ENCODE measurements at regions not wholly inside any gene's neighbourhood (a gene's known extent, or its start where the extent isn't known, plus 50 kb on each side); places are given as distances from the start of the nearest gene placed in this dataset.

DNA sequence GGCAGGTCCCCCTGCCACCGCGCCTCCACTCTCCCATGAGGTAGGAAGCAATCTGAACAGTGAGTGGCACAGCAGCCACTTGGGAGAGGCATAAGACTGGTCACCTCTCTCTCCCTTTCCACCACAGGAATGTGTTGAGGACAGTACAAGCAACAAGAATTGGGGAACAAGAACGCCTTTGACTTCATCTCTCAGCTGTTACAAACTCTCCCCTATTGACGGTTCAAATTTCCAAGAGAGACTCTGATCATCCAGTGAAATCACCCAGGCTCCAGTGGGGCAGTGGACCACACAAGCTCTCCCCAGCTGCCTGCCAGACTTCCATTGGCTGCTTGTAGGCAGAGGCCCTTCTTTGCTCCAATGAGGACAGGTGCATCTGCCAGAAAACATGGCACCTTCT is 249.9 kb upstream of the JUN start:
- DNase-seq: no peak

DNA sequence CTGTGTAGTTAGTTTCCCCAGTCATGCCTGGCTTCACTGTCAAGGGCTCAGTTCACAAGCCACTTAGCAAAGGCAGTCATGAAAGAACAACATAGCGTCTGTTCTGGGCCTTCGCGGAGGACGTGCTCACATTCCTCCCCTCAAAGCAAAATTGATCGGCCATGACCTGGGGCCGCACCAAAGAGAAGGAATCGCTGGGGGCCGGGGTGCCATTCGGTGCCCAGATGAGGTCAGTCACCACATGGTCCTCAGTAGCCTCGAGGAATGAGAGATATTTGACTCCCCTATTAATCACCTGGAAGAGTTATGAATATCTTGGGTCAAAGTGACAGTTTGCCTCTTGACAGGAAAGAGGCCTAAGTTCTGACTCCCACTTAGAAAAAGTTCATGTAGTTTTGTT is 251.1 kb upstream of the JUN start:
- no peak for DNase-seq

DNA sequence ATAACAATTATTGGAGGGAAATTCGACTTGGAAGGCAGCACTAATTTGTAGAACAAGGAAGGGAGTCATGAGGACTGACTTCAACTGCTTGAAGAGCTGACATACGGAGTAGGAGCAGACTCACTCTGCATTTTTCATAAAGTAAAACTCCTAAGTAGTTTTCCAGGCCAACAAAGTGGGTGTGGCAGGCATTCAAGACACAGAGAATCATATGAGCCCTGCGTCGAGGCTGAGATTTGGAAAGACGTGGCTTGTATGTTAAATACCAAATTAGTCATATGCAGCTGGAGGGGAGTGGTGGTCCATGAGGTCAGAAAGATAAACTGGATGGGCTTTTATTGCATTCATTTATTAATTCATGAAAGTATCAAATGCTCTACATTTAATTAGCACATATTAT is 255.7 kb upstream of the JUN start:
- no peak for DNase-seq

DNA sequence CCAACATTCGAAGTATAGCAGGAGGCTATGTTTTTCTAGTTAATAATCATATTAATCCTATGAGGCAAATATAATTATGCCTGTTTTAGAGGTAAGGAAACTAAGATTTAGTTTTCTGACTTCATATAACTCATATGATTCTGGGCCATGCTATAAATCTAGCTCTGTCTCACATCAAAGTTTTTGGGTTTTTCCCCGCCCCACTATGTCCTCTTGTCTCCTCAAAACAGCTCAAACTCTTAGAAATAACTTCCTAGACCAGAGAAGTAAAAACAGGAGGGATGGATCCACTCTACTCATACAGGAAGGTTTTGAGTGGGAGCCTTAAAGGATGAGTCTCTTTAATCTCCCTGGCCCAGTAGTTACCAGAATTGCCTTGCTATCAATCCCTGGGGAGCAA is 256.4 kb upstream of the FGGY start:
- no peak for DNase-seq

DNA sequence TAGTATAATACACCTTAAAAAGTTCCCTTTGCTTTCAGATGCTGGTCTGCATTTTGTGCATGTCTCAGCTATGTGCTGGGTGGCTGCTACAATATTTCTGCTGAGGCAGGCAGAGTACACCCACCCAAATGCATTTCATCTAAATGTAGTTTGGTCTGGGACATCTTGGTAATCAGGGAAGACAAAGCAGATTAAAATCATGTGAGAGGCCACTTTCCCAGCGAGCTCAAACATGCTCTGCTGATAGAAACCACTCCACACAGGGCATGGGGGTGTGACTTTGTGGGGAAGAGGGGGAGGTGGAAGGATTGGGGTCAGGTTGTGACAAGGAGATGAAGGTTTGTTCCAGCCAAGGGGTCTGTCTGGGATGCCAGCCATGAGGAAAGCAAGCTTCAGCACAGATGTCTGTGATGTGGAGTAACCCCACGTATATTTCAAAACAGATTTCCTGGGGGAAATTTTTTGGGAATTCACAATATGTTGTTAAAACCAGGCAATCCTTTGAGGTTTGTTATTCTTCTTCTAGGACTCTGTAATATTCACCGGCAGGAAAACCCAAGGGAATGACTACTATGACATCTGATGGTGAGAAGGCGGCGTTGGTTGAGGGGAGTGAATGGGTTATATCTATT is 255.1 kb upstream of the FGGY start:
- DNase-seq: no peak

DNA sequence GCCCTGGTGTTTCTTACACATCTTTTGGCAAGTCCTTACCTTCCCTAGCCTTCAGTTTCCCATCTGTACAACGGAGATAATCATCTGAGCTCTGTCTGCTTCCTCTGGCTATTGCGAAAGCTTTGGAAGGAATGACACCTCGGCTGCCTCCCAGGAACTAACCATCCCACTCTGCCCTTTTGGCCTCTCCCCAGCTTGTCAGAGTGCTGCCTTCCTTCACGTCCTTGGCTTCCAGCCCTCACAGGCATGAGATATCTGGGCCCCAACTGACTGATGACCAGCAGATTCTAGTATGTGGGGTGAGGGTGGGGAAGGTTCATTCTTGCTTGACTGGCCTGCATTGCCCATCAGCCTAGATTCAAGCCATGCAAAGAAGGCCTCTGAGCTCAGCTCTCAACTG is 253.1 kb upstream of the FGGY start:
- no peak for DNase-seq

DNA sequence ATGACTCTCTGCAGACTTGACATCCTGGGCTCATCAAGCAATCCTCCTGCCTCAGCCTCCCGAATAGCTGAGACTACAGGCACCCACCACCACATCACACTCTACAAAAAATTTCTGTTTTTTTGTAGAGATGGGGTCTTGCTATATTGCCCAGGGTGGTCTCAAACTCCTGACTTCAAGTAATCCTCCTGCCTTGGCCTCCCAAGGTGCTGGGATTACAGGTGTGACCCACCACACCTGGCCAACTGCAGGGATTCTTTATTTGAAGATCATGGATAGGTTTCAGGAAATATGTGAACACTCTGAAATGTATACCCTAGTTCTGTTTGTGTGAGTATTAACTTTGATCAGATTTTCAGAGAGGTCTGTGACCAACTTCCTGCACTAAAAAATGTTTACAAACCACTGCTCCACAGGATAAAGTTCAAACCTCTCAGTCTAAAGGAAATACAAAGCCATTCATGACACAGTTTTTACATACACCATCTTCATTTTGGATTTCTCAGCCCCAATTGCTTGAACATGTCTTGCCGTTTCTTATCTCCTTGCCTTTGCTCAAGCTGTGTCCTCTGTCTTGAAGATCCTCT is 252.3 kb upstream of the FGGY start:
- DNase-seq: no peak

DNA sequence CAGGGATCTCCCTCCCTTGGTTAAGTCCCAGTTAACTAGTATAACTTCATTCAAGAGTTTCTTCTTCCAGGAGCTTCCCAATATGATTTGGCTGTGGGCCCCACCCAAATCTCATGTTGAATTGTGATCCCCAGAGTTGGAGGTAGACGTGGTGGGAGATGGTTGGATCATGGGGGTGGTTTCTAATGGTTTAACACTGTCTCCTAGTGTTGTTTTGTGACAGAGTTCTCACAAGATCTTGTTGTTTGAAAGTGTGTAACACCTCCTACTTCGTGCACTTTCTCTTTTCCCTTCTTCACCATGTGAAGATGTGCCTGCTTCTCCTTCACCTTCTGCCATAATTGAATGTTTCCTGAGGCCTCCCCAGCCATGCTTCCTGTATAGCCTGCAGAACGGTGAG is 251.8 kb upstream of the FGGY start:
- no peak for DNase-seq

DNA sequence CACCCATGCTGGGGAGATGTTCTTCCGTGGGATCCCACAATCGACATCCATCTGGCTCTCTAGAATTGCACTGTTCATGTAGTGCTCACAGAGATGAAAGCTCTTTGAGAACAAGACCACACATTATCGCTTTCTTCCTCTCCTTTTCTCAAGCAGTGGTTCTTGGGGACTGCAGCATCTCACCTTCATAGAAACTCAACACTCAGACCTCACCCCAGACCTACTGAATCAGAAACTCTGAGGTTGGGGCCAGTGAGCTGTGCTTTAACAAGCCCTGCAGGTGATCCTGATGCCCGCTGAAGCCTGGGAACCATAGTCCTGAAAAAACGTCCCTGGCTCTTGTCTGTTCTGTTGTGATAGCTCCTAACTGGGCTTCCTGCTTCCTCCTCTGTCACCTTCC is 251.3 kb upstream of the FGGY start:
- DNase-seq: no peak

DNA sequence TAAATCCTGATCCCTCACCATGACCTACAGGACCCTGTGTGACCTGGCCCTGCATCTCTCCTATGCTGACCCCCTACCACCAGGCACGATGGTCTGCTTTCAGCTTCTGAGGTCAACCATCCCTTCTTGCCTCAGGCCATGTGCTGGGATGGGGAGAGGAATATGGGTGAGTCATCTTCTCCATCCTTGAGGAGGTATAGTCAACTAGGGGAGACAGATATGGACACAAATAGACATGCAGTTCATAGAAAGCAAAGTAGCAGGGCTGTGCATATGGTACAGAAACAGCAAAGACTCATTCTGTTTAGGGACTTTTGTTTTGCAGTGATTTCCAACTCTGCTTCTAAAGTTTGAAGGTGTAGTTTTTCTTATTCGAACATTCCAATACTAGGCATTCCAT is 250.8 kb upstream of the FGGY start:
- no peak for DNase-seq

DNA sequence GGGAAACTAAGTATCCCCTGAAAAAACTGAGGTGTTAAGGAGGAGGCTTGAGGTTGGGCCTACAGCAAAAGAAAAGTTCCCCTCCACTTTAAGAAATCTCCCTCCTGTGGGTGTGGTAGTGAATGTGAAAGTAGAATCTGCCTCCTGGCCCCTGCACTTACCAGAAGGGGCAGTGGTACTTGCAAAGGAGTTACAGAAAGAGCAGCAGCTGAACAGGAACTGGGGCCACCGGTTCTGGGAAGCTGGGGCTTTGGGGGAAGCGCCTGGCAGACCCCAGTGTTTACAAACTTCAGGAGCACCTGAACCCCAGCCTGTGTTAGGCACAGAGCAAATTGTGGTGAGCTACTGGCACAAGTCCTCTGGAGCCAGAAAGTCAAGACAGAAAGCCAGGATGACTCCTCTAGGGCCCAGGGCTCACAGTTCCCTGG is 250.2 kb upstream of the FGGY start:
- no peak for DNase-seq

DNA sequence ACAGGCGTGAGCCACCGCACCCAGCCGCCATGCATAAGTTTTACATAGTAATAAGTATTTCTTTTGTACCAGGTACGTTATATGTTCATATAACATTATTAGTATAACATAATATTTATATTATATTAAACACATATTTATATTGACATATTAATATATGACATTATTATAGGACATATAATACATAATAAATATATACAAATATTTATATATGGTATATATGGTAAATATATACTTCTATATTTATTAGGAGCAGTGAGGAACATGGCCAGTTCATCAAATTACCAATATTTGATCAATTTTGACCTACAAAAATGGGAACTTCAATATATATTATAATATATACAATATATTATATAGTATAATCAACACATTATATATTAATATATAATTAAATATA is 245.9 kb upstream of the FGGY start:
- DNase-seq: no peak

DNA sequence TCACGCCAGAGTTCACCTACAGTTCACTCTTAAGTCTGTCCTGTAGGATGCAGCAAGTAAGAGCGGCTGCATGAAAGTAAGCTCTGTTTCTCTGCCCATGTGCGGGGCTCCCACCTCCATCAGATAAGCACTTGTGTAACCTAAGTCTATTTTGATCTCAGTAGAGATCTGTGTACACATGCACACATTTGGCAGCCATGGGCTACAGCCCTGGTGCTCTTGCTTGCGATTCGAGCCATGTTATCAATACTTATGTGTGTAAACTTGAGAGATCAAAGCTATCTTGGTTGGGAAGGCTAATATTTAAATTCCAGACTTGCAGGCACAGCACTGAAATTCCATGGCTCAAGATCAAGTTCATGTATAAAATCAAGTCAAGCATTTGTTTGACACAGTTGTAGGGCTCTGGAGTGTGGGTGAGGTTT is 244.7 kb upstream of the FGGY start:
- no peak for DNase-seq

DNA sequence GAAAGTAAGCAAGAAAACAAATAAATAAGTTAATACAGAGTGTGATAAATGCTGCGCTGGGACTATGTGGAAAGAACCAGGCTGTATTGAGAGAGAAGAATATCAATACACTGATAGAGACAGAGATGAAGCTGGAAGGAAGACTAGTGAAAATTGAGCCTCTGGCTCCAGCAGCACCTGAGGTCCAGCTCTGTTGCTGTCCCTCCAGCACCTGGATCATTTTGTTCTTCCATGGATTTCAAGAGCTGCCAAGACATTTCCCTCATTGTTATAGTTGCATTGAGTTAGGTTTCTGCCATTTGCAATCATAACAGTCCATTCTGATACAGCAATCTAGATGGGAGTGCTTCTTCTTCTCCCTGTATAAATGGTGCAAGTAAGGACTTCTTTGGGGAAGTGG is 242.7 kb upstream of the FGGY start:
- DNase-seq: no peak

DNA sequence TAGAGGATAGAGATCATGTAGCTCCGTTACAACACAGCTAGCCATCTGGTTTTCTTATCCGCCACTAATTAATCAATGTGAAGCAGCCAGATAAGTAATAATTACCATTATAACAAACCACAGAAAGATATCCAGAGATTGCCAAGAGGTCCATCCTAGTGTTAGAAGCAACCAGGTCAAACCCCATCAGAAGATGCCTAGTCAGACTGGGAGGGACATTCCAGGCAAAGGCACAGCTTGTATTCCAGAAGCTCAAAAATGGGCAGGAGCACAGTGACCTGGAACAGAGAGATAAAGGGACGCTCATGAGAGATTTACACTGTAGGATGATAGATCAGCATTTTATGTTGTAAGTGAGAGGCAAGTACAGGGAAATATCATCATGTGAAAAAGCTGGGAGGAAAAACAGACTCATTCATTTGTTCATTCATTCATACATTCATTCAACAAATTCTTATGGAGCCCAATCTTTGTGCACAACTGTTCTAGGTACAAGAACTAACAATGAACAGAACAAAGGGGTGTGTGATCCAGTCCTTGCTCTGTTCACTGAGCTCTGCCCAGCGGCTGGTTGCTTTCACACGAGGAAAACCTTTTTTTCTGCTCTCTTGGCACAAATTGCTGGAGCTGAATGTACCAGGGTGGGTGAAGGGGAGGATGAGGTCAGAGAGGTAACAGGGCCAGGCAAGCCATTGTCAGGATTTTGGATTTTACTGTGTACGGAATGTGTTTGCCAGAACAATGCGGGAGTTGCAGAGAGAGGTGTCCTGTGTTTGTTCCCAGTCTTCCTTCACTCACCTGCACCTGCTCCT is 240.8 kb upstream of the FGGY start:
- peak; percentile 28 for DNase-seq

DNA sequence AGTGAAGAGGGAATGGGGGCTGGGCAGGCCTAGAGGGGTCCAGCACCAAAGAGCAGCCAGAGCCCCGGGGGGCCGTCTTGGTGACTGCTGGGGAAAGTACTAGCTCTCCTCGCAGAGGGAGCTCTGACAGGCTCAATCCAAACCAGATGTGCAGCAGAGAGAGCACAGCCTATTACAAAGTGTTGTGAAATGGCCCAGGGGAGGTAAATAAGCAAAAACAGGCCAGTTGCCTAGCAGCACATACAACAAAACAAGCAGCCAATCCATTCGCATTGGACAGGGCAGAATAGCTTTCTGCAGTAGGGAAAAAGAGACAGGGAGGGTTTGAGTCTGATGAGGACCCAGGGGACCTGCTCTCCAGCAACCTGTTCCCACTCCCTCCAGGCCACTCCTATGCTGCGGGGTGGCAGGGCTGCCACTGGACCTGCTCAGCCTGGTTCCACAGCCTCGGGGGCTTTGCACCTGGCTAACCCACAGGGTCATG is 239.6 kb upstream of the FGGY start:
- peak; percentile 74 for DNase-seq

DNA sequence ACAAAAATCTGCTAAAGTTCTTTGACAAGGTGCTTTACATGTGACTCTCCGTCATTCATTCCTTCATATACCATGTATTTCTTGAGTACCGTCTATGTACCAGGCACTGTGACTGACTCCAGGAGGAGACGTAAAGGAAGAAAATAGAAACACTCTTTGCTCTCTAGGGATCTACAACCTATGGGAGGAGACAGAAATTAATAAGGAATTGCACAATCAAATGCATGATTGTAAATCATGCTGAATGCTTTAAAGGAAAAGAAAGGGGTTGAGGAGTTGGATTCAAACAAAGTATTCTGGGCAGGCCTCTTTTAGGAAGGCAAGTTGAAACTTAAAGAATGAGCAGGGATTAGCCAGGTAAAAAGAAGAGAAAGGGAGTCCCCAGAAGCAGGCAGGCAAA is 239.1 kb upstream of the FGGY start:
- no peak for DNase-seq

DNA sequence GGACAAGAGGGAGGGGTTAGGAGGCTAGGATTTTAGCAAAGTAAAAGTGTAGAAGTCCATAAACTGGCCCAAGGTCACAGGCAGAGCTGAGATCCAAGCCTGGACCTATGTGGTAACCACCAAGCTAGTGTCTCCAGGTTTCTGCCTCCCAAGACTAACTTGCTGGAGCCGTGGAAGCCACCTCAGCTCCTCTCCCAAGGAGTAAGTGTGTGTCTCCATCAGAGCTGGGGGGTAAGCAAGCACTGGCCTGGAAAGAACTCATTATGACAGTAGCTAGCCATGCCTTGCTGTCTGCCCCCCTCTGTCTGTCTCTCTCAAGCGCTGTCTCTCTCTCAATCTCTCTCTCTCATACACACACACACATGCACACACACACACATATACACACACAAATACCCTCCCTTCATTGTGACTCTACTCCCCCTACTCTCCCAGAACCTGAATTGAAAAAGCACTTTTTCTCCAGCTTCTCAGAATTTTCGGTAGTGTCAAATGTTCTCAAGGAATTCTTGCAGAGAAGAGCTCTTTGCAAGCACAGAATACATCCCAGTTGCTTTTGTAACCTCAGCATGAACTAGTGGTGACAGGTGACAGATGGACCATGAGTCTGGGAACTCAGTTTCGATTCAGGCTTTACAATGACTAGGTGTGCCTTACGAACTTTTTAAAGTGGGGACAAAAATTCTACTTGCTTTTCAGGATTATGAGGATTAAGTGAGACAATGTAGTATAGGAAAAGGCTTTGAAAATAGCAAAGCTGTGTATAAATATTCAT is 238.0 kb upstream of the FGGY start:
- DNase-seq: no peak

DNA sequence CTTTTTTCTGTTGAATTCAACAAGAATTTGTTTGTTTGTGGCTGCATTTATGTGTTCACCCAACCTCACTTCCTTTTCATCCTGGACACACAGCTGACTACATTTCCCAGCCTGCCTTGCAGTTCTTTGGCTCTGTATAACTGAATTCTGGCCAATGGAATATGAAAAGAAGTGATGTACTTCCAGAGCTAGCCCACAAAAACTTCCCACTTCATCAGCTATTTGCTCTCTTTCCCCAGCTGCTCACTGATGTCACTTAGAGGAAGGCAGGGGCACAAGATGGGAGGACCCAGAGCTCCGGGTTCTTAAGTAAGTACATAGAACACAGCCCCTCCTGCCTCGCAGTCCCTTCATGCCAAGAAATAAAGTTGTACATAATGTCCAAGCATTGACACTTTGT is 235.0 kb upstream of the FGGY start:
- DNase-seq: no peak

DNA sequence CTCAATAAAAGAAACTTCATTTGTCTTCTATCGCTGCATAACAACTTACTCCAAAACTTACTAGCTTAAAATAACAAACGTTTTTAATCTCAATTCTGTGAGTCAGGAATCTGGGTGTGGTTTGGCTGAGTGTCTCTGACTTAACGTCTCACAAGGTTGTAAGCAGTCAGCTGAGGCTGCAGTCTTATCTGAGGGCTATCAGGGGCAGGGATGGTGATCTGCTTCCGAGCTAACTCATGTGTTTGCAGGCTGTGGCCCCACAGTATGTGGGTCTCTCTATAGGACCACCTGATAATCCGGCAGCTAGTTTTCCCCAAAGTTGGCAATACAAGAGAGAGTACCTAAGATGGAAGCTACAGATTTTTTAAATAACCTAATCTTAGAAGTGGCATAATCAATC is 234.2 kb upstream of the FGGY start:
- DNase-seq: no peak

DNA sequence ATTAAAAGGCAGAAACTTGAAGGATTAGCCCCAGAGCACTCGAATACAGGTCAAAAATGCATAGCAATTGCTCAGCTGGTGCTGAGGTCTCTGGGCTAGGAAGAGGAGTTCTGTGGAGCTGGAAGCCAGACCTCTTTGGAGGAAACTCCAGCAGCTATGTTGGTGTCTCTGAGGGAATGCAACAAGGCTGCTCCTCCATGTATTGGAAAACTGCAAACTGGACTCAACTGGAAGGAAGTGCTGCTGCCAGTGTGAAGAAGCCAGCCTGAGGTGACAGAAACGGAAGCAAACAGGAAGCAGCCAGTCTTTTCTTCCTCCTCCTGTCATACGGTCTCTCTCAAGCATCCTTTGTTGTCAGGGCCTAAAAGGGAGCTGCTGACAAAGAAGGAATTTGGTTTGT is 233.4 kb upstream of the FGGY start:
- no peak for DNase-seq

DNA sequence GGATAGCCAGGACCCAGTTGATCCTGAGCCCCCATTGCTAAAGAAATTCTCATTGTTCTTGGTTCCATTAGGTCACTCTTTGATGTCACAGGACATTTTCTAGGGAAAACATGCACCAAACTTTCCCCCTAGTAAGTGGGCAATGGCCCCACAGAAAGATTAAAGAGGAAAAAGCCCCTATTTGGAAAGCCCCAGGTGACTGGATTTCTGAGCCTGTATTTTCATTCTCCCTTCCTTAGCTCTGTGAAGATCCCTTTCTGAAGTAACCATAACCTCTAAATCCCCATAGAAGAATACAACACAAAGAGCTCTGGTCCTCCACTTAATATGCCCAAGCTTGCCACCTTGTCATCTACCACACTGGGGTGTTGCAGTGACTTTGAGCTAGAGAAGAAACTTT is 232.3 kb upstream of the FGGY start:
- DNase-seq: no peak

DNA sequence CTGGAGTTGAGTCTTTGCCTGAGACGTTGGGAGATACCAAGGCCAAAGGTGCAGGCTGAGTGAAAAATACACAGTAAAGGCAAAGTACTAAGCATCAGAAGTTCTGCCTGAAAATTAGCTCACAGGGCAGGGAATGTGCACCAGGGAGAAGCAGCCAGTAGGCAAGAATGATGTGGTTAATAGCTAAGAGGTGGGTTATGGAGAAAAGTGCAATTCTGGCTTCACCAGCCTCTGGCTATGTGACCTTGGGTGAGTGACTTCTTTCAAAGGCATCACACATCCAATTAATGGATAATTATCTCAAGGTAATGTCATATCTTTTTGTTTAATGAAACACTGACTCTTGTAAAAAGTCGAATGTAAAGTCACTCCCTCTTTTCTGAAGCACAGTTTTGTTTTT is 230.7 kb upstream of the FGGY start:
- no peak for DNase-seq

DNA sequence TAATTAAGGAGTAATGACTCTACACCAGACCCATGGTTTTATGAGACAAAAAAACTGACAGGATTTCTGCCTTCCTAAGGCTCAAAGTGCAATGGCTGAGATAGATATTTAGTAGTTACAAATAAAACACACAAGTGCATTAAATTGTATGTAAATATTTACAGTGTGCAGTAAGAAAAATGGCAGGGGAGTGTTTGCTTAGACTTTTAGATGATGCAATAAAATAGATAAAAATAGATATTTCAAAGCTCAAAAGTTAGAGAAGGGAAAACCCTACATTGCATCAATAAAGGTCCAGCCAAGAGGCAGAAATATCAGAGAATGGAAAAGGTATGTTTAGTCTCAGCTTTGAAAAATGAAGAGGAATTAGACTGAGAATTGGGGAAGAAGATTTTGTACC is 226.3 kb upstream of the FGGY start:
- DNase-seq: no peak
